SU-DHL-6 (cell line): ENCODE measurements at regions not wholly inside any gene's neighbourhood (a gene's known extent, or its start where the extent isn't known, plus 50 kb on each side); places are given as distances from the start of the nearest gene placed in this dataset.
A peak's percentile ranks its signal among the peaks of the same experiment; 100 is the strongest.

Experiments used
- H2AFZ ChIP-seq: fragments of 200-600 bp; sonication (generic); 2 replicates; pipeline ENCODE4 v1.6.1; 2014; ENCODE audit warnings: low read depth, mild to moderate bottlenecking, moderate library complexity, mixed read lengths, antibody characterized with exemption, low read length; ENCODE audit not compliant: severe bottlenecking
- H3F3A ChIP-seq: fragments of 200-600 bp; shearing (Covaris generic); 2 replicates; pipeline ENCODE4 v1.6.0; 2016; ENCODE audit warnings: antibody characterized with exemption, mild to moderate bottlenecking; ENCODE audit not compliant: insufficient read depth
- H3K27ac ChIP-seq: fragments of 200-600 bp; sonication (generic); 2 replicates; pipeline ENCODE4 v1.5.1; 2016; ENCODE audit warnings: low read depth, mild to moderate bottlenecking, low read length, moderate library complexity, mixed read lengths
- H3K27me3 ChIP-seq: fragments of 200-600 bp; sonication (generic), shearing (Covaris generic); 2 replicates; pipeline ENCODE4 v1.6.0; 2014; ENCODE audit warnings: mild to moderate bottlenecking, low read length
- H3K36me3 ChIP-seq: fragments of 200-600 bp; sonication (generic); 2 replicates; pipeline ENCODE4 v1.6.1; 2014; ENCODE audit warnings: mild to moderate bottlenecking, low read length, mixed read lengths
- H3K4me2 ChIP-seq: fragments of 300-600, 200-600 bp; shearing (Covaris generic), sonication (generic); 2 replicates; pipeline ENCODE4 v1.6.0; 2014; ENCODE audit warnings: low read length, low read depth, mild to moderate bottlenecking; ENCODE audit not compliant: poor library complexity, severe bottlenecking
- H3K4me3 ChIP-seq: fragments of 200-600 bp; sonication (generic); 2 replicates; pipeline ENCODE4 v1.5.1; 2014; ENCODE audit warnings: antibody characterized with exemption, low read length, mild to moderate bottlenecking, mixed read lengths; ENCODE audit not compliant: insufficient read depth, poor library complexity, severe bottlenecking
- H3K79me2 ChIP-seq: fragments of 200-600 bp; sonication (generic); 2 replicates; pipeline ENCODE4 v1.6.1; 2014; ENCODE audit warnings: mild to moderate bottlenecking, low read length, moderate library complexity; ENCODE audit not compliant: insufficient read depth
- H3K9ac ChIP-seq: fragments of 200-600 bp; sonication (generic); 2 replicates; pipeline ENCODE4 v1.7.0; 2014; ENCODE audit warnings: mild to moderate bottlenecking, low read length
- H3K9me2 ChIP-seq: fragments of 200-600 bp; sonication (generic); replicated peaks from 2 replicates; pipeline ENCODE4 v1.6.1; 2014; ENCODE audit warnings: low read length; ENCODE audit not compliant: insufficient read depth
- H3K9me3 ChIP-seq: fragments of 200-600 bp; sonication (generic); 2 replicates; pipeline ENCODE4 v1.6.1; 2014; ENCODE audit warnings: low read length, mixed read lengths; ENCODE audit not compliant: insufficient read depth
- H4K20me1 ChIP-seq: fragments of 200-600 bp; sonication (generic); 2 replicates; pipeline ENCODE4 v1.6.1; 2014; ENCODE audit warnings: low read depth, mild to moderate bottlenecking, antibody characterized with exemption, low read length, moderate library complexity, mixed read lengths
- CTCF ChIP-seq: fragments of 200-600 bp; sonication (generic); IDR thresholded peaks from one replicate; pipeline ENCODE4 v1.5.1; 2017; ENCODE audit warnings: antibody characterized with exemption, mild to moderate bottlenecking, low read length, moderate library complexity; ENCODE audit not compliant: insufficient read depth, poor library complexity, severe bottlenecking
- EZH2phosphoT487 ChIP-seq: fragments of 200-600 bp; sonication (generic), shearing (Covaris generic); conservative IDR thresholded peaks from 2 replicates; pipeline ENCODE4 v1.6.1; 2018; ENCODE audit warnings: mild to moderate bottlenecking, antibody characterized with exemption, low read length, moderate library complexity, mixed read lengths

GRCh38 chr10:62688971-62689700 is 115.4 kb upstream of the ADO start:
- Histone ChIP-seq H3K4me3 (no peak overlapping the region), H3K9ac (peak overlapping the region; percentile 8; the same call in 1 of the 2 replicates), H3F3A (no peaks in the 10 kb centered on the region), H3K4me2 (peak overlapping the region; percentile 36), H4K20me1 (no peaks in the 10 kb centered on the region), H3K27me3 (no peaks in the 10 kb centered on the region), H3K36me3 (no peaks in the 10 kb centered on the region), H3K9me3 (peaks cover 8% of the 10 kb centered on the region; the same call in 1 of the 2 replicates), H3K79me2 (no peaks in the 10 kb centered on the region), H2AFZ (peak overlapping the region; percentile 72), H3K9me2 (no peaks in the 10 kb centered on the region), H3K27ac (no peak overlapping the region)
- TF ChIP-seq EZH2phosphoT487 (no peak), CTCF (no peak)

GRCh38 chr10:62689712-62690111 is 114.8 kb upstream of the ADO start:
- Histone ChIP-seq H3K9me3 (peaks cover 8% of the 10 kb centered on the region; the same call in 1 of the 2 replicates), H3K9ac (peak overlapping the region; percentile 8; the same call in 1 of the 2 replicates), H3K36me3 (no peaks in the 10 kb centered on the region), H3K9me2 (no peaks in the 10 kb centered on the region), H3K4me2 (peak overlapping the region; percentile 36), H3F3A (no peaks in the 10 kb centered on the region), H4K20me1 (no peaks in the 10 kb centered on the region), H3K27me3 (no peaks in the 10 kb centered on the region), H3K27ac (no peak overlapping the region), H3K79me2 (no peaks in the 10 kb centered on the region), H3K4me3 (no peak overlapping the region), H2AFZ (peak overlapping the region; percentile 72)
- TF ChIP-seq EZH2phosphoT487 (no peak), CTCF (no peak)

- Histone ChIP-seq H3K36me3 (no peaks in the 10 kb centered on the region), H3K27ac (no peak overlapping the region), H3K9me2 (no peaks in the 10 kb centered on the region), H4K20me1 (no peaks in the 10 kb centered on the region), H3F3A (no peaks in the 10 kb centered on the region), H3K4me3 (no peak overlapping the region), H3K4me2 (no peak overlapping the region), H3K79me2 (no peaks in the 10 kb centered on the region), H2AFZ (no peak overlapping the region), H3K9me3 (peaks cover 8% of the 10 kb centered on the region; the same call in 1 of the 2 replicates), H3K27me3 (no peaks in the 10 kb centered on the region), H3K9ac (no peak overlapping the region)
- TF ChIP-seq EZH2phosphoT487, result no peak
- TF ChIP-seq CTCF, result peak; percentile 13
Observed at GRCh38 chr10:62690703-62691102, 113.8 kb upstream of the ADO start.
